ENCODE measurements at regions not wholly inside any gene's neighbourhood (a gene's known extent, or its start where the extent isn't known, plus 50 kb on each side); places are given as distances from the start of the nearest gene placed in this dataset.
"Not testable (repeated sequence)": the region's sequence is repeated elsewhere in the genome, so short reads cannot be mapped to it uniquely, and the experiment has no call there.

GRCh38 chr9:26667882-26668281 is 224.7 kb downstream of the CAAP1 start:
- no peak for DNase-seq (ENCODE audit: low read depth in 3 of 3)

GRCh38 chr9:26665666-26666065 is 226.9 kb downstream of the CAAP1 start:
- DNase-seq (ENCODE audit: low read depth in 3 of 3) = no peak

GRCh38 chr9:26664087-26664773 is 228.4 kb downstream of the CAAP1 start:
- not testable (repeated sequence) for DNase-seq (ENCODE audit: low read depth in 3 of 3)

- DNase-seq (ENCODE audit: low read depth in 3 of 3) = no peak
Observed at GRCh38 chr9:26662476-26662875, 230.1 kb downstream of the CAAP1 start.

- DNase-seq (ENCODE audit: low read depth in 3 of 3) = no peak
Observed at GRCh38 chr9:26658476-26658875, 234.1 kb downstream of the CAAP1 start.

GRCh38 chr9:26657958-26658357 is 234.6 kb downstream of the CAAP1 start:
- no peak for DNase-seq (ENCODE audit: low read depth in 3 of 3)

- DNase-seq (ENCODE audit: low read depth in 3 of 3) = no peak
Observed at GRCh38 chr9:26656003-26656870, 236.4 kb downstream of the CAAP1 start.

GRCh38 chr9:26655166-26655565 is 237.4 kb downstream of the CAAP1 start:
- DNase-seq (ENCODE audit: low read depth in 3 of 3) = no peak

- DNase-seq (ENCODE audit: low read depth in 3 of 3) = no peak
Observed at GRCh38 chr9:26650325-26650724, 242.3 kb downstream of the CAAP1 start.

GRCh38 chr9:26643826-26644225 is 248.8 kb downstream of the CAAP1 start:
- no peak for DNase-seq (ENCODE audit: low read depth in 3 of 3)

- DNase-seq (ENCODE audit: low read depth in 3 of 3) = no peak
Observed at GRCh38 chr9:26639761-26640160, 252.8 kb downstream of the CAAP1 start.

GRCh38 chr9:26637101-26637500 is 255.5 kb downstream of the CAAP1 start:
- no peak for DNase-seq (ENCODE audit: low read depth in 3 of 3)

GRCh38 chr9:26613851-26614350 is 278.7 kb downstream of the CAAP1 start:
- not testable (repeated sequence) for DNase-seq (ENCODE audit: low read depth in 3 of 3)

- no peak for DNase-seq (ENCODE audit: low read depth in 3 of 3)
Observed at GRCh38 chr9:26612211-26612610, 280.4 kb downstream of the CAAP1 start.

- no peak for DNase-seq (ENCODE audit: low read depth in 3 of 3)
Observed at GRCh38 chr9:26606756-26607155, 285.8 kb downstream of the CAAP1 start.

GRCh38 chr9:26605367-26605766 is 287.2 kb downstream of the CAAP1 start:
- DNase-seq (ENCODE audit: low read depth in 3 of 3) = no peak

GRCh38 chr9:26604076-26604662 is 288.4 kb downstream of the CAAP1 start:
- no peak for DNase-seq (ENCODE audit: low read depth in 3 of 3)

GRCh38 chr9:26603617-26604016 is 289.0 kb downstream of the CAAP1 start:
- no peak for DNase-seq (ENCODE audit: low read depth in 3 of 3)

GRCh38 chr9:26597542-26598149 is 295.0 kb downstream of the CAAP1 start:
- DNase-seq (ENCODE audit: low read depth in 3 of 3) = no peak

- DNase-seq (ENCODE audit: low read depth in 3 of 3) = no peak
Observed at GRCh38 chr9:26579056-26579455, 313.5 kb downstream of the CAAP1 start.

GRCh38 chr9:26574898-26575440 is 317.6 kb downstream of the CAAP1 start:
- no peak for DNase-seq (ENCODE audit: low read depth in 3 of 3)

- DNase-seq (ENCODE audit: low read depth in 3 of 3) = no peak
Observed at GRCh38 chr9:26574256-26574655, 318.3 kb downstream of the CAAP1 start.
